A549 (cell line): ENCODE measurements at regions not wholly inside any gene's neighbourhood (a gene's known extent, or its start where the extent isn't known, plus 50 kb on each side); places are given as distances from the start of the nearest gene placed in this dataset.

ENCODE experiments used
- BHLHE40 ChIP-seq: IDR thresholded peaks from 2 replicates; pipeline ENCODE4 v1.6.1; 2012; ENCODE audit warnings: low read depth, low read length, inconsistent platforms
- CHD4 ChIP-seq: fragments of 200-600 bp; sonication (generic); IDR thresholded peaks from 2 replicates; pipeline ENCODE4 v1.6.1; 2016; ENCODE audit warnings: antibody characterized with exemption, mild to moderate bottlenecking, borderline replicate concordance
- EP300 ChIP-seq, 2 experiments: fragments of >200 bp; sonication (Bioruptor Twin); formaldehyde crosslinking; IDR thresholded peaks; 2 replicates in 1 of 2; 3 replicates in 1 of 2; pipeline ENCODE4 v1.6.1; 2016 to 2017
- JUNB ChIP-seq: fragments of >200 bp; sonication (Bioruptor Twin); formaldehyde crosslinking; IDR thresholded peaks from 2 replicates; pipeline ENCODE4 v1.6.1; 2016
- KDM5A ChIP-seq: fragments of 200-600 bp; sonication (generic); IDR thresholded peaks from 2 replicates; pipeline ENCODE4 v1.6.1; 2016; ENCODE audit warnings: antibody characterized with exemption, mild to moderate bottlenecking
- MYC ChIP-seq: IDR thresholded peaks from 2 replicates; pipeline ENCODE4 v1.6.1; 2012; ENCODE audit warnings: mild to moderate bottlenecking, inconsistent platforms, low read length, improper control_type of control experiment, borderline replicate concordance
- PHF8 ChIP-seq: fragments of 200-600 bp; sonication (generic); IDR thresholded peaks from 2 replicates; pipeline ENCODE4 v1.6.1; 2016; ENCODE audit warnings: low read depth, mild to moderate bottlenecking, antibody characterized with exemption, moderate library complexity, borderline replicate concordance
- POLR2A ChIP-seq: IDR thresholded peaks from 2 replicates; pipeline ENCODE4 v1.6.1; 2012; ENCODE audit warnings: mild to moderate bottlenecking, low read length
- RCOR1 ChIP-seq: fragments of 150-350 bp; IDR thresholded peaks from 2 replicates; pipeline ENCODE4 v1.6.1; 2014; ENCODE audit warnings: antibody characterized with exemption, low read length, low read depth
- RFX5 ChIP-seq: fragments of 450-650 bp; IDR thresholded peaks from 2 replicates; pipeline ENCODE4 v1.7.1; 2014; ENCODE audit warnings: antibody characterized with exemption, mild to moderate bottlenecking, moderate library complexity
- SMC3 ChIP-seq: fragments of >200 bp; sonication (Bioruptor Twin); formaldehyde crosslinking; IDR thresholded peaks from 3 replicates; pipeline ENCODE4 v1.6.1; 2018; ENCODE audit warnings: inconsistent platforms
- TF ChIP-seq, protein P1 (sequence below): fragments of 450-650 bp; IDR thresholded peaks from 2 replicates; pipeline ENCODE4 v1.6.1; 2014; ENCODE audit warnings: antibody characterized with exemption
- TF ChIP-seq, protein P2 (sequence below): fragments of >200 bp; sonication (Bioruptor Twin); formaldehyde crosslinking; IDR thresholded peaks from 3 replicates; pipeline ENCODE4 v1.5.1; 2016
- TF ChIP-seq, protein P3 (sequence below): IDR thresholded peaks from 2 replicates; pipeline ENCODE4 v1.6.1; 2012

DNA sequence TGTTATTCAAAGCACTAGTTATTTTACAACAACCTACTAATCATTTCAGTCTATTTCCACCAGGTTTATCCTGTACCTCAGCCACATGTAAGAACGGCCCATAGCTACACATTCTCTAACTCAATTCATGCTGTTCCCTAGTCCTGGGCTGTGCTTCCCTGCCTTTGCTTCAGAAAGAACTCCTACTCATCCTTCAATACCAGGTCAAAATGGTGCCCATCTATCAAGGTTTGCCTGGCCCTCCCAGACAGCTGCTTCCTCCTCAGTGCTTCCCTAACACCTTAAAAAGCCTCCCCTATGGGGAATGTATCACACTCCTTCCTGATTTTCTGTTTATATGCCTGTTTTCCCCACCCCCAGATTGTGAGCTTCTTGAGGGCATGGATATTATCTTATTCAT lies 400.7 kb downstream of the MN1 start:
- no peak for TF ChIP-seq JUNB
- TF ChIP-seq RFX5 = no peak
- TF ChIP-seq EP300 (IDR thresholded peaks at IDR 0.05) = no peak
- TF ChIP-seq, protein P1, sequence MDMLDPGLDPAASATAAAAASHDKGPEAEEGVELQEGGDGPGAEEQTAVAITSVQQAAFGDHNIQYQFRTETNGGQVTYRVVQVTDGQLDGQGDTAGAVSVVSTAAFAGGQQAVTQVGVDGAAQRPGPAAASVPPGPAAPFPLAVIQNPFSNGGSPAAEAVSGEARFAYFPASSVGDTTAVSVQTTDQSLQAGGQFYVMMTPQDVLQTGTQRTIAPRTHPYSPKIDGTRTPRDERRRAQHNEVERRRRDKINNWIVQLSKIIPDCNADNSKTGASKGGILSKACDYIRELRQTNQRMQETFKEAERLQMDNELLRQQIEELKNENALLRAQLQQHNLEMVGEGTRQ = no peak
- TF ChIP-seq, protein P2, sequence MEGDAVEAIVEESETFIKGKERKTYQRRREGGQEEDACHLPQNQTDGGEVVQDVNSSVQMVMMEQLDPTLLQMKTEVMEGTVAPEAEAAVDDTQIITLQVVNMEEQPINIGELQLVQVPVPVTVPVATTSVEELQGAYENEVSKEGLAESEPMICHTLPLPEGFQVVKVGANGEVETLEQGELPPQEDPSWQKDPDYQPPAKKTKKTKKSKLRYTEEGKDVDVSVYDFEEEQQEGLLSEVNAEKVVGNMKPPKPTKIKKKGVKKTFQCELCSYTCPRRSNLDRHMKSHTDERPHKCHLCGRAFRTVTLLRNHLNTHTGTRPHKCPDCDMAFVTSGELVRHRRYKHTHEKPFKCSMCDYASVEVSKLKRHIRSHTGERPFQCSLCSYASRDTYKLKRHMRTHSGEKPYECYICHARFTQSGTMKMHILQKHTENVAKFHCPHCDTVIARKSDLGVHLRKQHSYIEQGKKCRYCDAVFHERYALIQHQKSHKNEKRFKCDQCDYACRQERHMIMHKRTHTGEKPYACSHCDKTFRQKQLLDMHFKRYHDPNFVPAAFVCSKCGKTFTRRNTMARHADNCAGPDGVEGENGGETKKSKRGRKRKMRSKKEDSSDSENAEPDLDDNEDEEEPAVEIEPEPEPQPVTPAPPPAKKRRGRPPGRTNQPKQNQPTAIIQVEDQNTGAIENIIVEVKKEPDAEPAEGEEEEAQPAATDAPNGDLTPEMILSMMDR = no peak
- TF ChIP-seq POLR2A = no peak
- TF ChIP-seq CHD4 = no peak
- no peak for TF ChIP-seq KDM5A
- TF ChIP-seq, protein P3, sequence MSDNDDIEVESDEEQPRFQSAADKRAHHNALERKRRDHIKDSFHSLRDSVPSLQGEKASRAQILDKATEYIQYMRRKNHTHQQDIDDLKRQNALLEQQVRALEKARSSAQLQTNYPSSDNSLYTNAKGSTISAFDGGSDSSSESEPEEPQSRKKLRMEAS = no peak
- TF ChIP-seq MYC = no peak
- TF ChIP-seq BHLHE40 = no peak
- TF ChIP-seq PHF8 = no peak
- no peak for TF ChIP-seq SMC3
- no peak for TF ChIP-seq RCOR1
